ENCODE measurements at regions not wholly inside any gene's neighbourhood (a gene's known extent, or its start where the extent isn't known, plus 50 kb on each side); places are given as distances from the start of the nearest gene placed in this dataset.

DNA sequence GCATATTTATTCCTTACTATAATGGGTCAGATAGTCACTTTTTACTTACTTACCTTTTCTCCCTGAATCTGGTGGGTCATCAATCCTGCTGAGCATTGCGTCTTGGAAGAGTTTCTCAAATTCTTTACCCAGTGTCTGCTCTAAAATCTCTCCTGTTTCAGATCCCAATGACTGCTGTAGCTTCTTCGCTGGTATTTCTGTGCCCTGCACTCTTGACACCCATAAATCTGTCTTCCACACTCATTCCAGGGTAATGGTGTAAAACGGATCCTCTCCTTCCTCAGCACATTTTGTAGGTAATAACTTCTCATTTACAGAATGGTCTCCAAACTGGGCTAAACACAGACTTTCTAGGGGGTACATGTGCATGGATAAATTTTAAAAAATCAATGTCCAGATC, 407.4 kb downstream of the DMAC1 start:
- TF ChIP-seq CTCF (conservative IDR thresholded peaks at IDR 0.05 in 1 of 2, IDR thresholded peaks at IDR 0.05 in 1 of 2; ENCODE audit: low read depth in 1 of 2, low read length in 2 of 2) (no peak), EZH2 (IDR thresholded peaks at IDR 0.05; ENCODE audit: low read length, missing control alignments) (no peak)

All from fibroblast of lung (primary cell).